Endodermal cell (in vitro differentiated cells): ENCODE measurements at regions not wholly inside any gene's neighbourhood (a gene's known extent, or its start where the extent isn't known, plus 50 kb on each side); places are given as distances from the start of the nearest gene placed in this dataset.

Source experiments
- DNase-seq: peaks from one replicate; pipeline ENCODE4 v3.0.0-alpha.2; 2017
- H3K27ac ChIP-seq: 2 replicates; pipeline ENCODE4 v1.5.1; 2013; ENCODE audit warnings: mild to moderate bottlenecking, low read depth, low read length, moderate library complexity
- H3K27me3 ChIP-seq: 2 replicates; pipeline ENCODE4 v1.6.1; 2013; ENCODE audit warnings: mild to moderate bottlenecking, low read length, moderate library complexity; ENCODE audit not compliant: insufficient read depth, control insufficient read depth, poor library complexity, severe bottlenecking
- H3K36me3 ChIP-seq: 2 replicates; pipeline ENCODE4 v1.7.0; 2013; ENCODE audit warnings: mild to moderate bottlenecking, low read length, moderate library complexity; ENCODE audit not compliant: control insufficient read depth, insufficient read depth
- H3K4me1 ChIP-seq: one replicate; pipeline ENCODE4 v1.7.0; 2013; ENCODE audit warnings: low read length; ENCODE audit not compliant: control insufficient read depth, insufficient read depth
- H3K4me3 ChIP-seq: 2 replicates; pipeline ENCODE4 v1.5.1; 2013; ENCODE audit warnings: mild to moderate bottlenecking, low read length, moderate library complexity
- H3K9ac ChIP-seq: 2 replicates; pipeline ENCODE4 v1.6.1; 2013; ENCODE audit warnings: mild to moderate bottlenecking, low read length, moderate library complexity; ENCODE audit not compliant: poor library complexity, severe bottlenecking; ENCODE audit errors: extremely low read depth
- H3K9me3 ChIP-seq: 2 replicates; pipeline ENCODE4 v1.6.1; 2013; ENCODE audit warnings: mild to moderate bottlenecking, low read length, moderate library complexity; ENCODE audit not compliant: control insufficient read depth
- H3K27ac Mint-ChIP-seq: 2 replicates; pipeline ENCODE4 v1.8.0; 2020; ENCODE audit warnings: mixed read lengths
- H3K27me3 Mint-ChIP-seq: 2 replicates; pipeline ENCODE4 v1.8.0; 2021; ENCODE audit warnings: mild to moderate bottlenecking, mixed read lengths; ENCODE audit not compliant: insufficient read depth
- H3K36me3 Mint-ChIP-seq: 2 replicates; pipeline ENCODE4 v1.8.0; 2020; ENCODE audit warnings: low read depth, mixed read lengths
- H3K4me1 Mint-ChIP-seq: 2 replicates; pipeline ENCODE4 v1.8.0; 2020; ENCODE audit warnings: mixed read lengths
- H3K4me3 Mint-ChIP-seq: 2 replicates; pipeline ENCODE4 v1.8.0; 2020; ENCODE audit warnings: mild to moderate bottlenecking, moderate library complexity, mixed read lengths
- H3K9me3 Mint-ChIP-seq: 2 replicates; pipeline ENCODE4 v1.8.0; 2020; ENCODE audit warnings: mild to moderate bottlenecking, mixed read lengths
- WGBS, 2 experiments: methylation state at CpG; one replicate each; pipeline versions ENCODE4 v1.1.5 to v1.1.7; 2013; ENCODE audit warnings: missing lambda C conversion rate in 2 of 2, mixed read lengths in 1 of 2; ENCODE audit not compliant: insufficient coverage in 1 of 2, insufficient read length in 1 of 2; 5-methylcytosine and 5-hydroxymethylcytosine counted together
- TF ChIP-seq, protein P1 (sequence below): fragments of 200-600 bp; sonication (generic); conservative IDR thresholded peaks from 2 replicates; pipeline ENCODE4 v1.5.0; 2021; ENCODE audit warnings: antibody characterized with exemption, mild to moderate bottlenecking

GRCh38 chr5:128645581-128645980 lies 107.5 kb upstream of the FBN2 start:
- TF ChIP-seq, protein P1, sequence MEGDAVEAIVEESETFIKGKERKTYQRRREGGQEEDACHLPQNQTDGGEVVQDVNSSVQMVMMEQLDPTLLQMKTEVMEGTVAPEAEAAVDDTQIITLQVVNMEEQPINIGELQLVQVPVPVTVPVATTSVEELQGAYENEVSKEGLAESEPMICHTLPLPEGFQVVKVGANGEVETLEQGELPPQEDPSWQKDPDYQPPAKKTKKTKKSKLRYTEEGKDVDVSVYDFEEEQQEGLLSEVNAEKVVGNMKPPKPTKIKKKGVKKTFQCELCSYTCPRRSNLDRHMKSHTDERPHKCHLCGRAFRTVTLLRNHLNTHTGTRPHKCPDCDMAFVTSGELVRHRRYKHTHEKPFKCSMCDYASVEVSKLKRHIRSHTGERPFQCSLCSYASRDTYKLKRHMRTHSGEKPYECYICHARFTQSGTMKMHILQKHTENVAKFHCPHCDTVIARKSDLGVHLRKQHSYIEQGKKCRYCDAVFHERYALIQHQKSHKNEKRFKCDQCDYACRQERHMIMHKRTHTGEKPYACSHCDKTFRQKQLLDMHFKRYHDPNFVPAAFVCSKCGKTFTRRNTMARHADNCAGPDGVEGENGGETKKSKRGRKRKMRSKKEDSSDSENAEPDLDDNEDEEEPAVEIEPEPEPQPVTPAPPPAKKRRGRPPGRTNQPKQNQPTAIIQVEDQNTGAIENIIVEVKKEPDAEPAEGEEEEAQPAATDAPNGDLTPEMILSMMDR, result no peak
- Histone ChIP-seq H3K4me1 (no peaks in the 10 kb centered on the region), H3K36me3 (no peaks in the 10 kb centered on the region), H3K4me3 (no peak overlapping the region), H3K9me3 (no peaks in the 10 kb centered on the region), H3K27me3 (no peaks in the 10 kb centered on the region), H3K27ac (no peak overlapping the region), H3K9ac (no peak overlapping the region)
- H3K4me1 Mint-ChIP-seq, result peaks cover 3% of the 10 kb centered on the region
- no peak overlapping the region for H3K4me3 Mint-ChIP-seq
- WGBS, 2 experiments, result 87 to 100% methylated on average over 1 of the region's 1 CpG
- peaks cover 4% of the 10 kb centered on the region for H3K27me3 Mint-ChIP-seq
- no peaks in the 10 kb centered on the region for H3K36me3 Mint-ChIP-seq
- H3K9me3 Mint-ChIP-seq, result no peaks in the 10 kb centered on the region
- no peak overlapping the region for H3K27ac Mint-ChIP-seq
- no peak for DNase-seq

GRCh38 chr5:128646176-128646575 lies 108.1 kb upstream of the FBN2 start:
- no peak for DNase-seq
- WGBS, 2 experiments, result 88 to 93% methylated on average over 1 to 2 of the region's 2 CpGs
- Histone ChIP-seq H3K9ac (no peak overlapping the region), H3K27me3 (no peaks in the 10 kb centered on the region), H3K9me3 (no peaks in the 10 kb centered on the region), H3K4me3 (no peak overlapping the region), H3K36me3 (no peaks in the 10 kb centered on the region), H3K4me1 (no peaks in the 10 kb centered on the region), H3K27ac (no peak overlapping the region)
- H3K27me3 Mint-ChIP-seq, result peaks cover 6% of the 10 kb centered on the region
- H3K4me3 Mint-ChIP-seq, result no peak overlapping the region
- no peak overlapping the region for H3K27ac Mint-ChIP-seq
- H3K4me1 Mint-ChIP-seq, result peaks cover 3% of the 10 kb centered on the region
- no peaks in the 10 kb centered on the region for H3K36me3 Mint-ChIP-seq
- no peaks in the 10 kb centered on the region for H3K9me3 Mint-ChIP-seq
- TF ChIP-seq, protein P1, result no peak

GRCh38 chr5:128649192-128649591 lies 111.1 kb upstream of the FBN2 start:
- Mint-ChIP-seq H3K9me3 (peaks cover 5% of the 10 kb centered on the region), H3K4me1 (peaks cover 3% of the 10 kb centered on the region), H3K36me3 (no peaks in the 10 kb centered on the region), H3K4me3 (no peak overlapping the region), H3K27ac (no peak overlapping the region), H3K27me3 (peaks cover 29% of the 10 kb centered on the region)
- Histone ChIP-seq H3K4me3 (no peak overlapping the region), H3K27me3 (peaks cover 6% of the 10 kb centered on the region), H3K9ac (no peak overlapping the region), H3K36me3 (no peaks in the 10 kb centered on the region), H3K9me3 (no peaks in the 10 kb centered on the region), H3K27ac (no peak overlapping the region), H3K4me1 (no peaks in the 10 kb centered on the region)
- DNase-seq, result no peak
- TF ChIP-seq, protein P1, result no peak
